ENCODE measurements at regions not wholly inside any gene's neighbourhood (a gene's known extent, or its start where the extent isn't known, plus 50 kb on each side); places are given as distances from the start of the nearest gene placed in this dataset.
A peak's percentile ranks its signal among the peaks of the same experiment; 100 is the strongest.

GRCh38 chr2:23128684-23129292 is 256.2 kb upstream of the KLHL29 start:
- no peak for DNase-seq

GRCh38 chr2:23131066-23131575 is 253.9 kb upstream of the KLHL29 start:
- no peak for DNase-seq

GRCh38 chr2:23132000-23132399 is 253.0 kb upstream of the KLHL29 start:
- DNase-seq, result no peak

- DNase-seq, result no peak
Observed at GRCh38 chr2:23132823-23133595, 252.0 kb upstream of the KLHL29 start.

- DNase-seq, result no peak
Observed at GRCh38 chr2:23134726-23135125, 250.3 kb upstream of the KLHL29 start.

GRCh38 chr2:23135481-23136100 is 249.4 kb upstream of the KLHL29 start:
- peak; percentile 86 for DNase-seq

- DNase-seq, result peak; percentile 36
Observed at GRCh38 chr2:23137166-23137565, 247.8 kb upstream of the KLHL29 start.

GRCh38 chr2:23138701-23139100 is 246.3 kb upstream of the KLHL29 start:
- DNase-seq, result no peak

- DNase-seq, result no peak
Observed at GRCh38 chr2:23145460-23145859, 239.5 kb upstream of the KLHL29 start.

- no peak for DNase-seq
Observed at GRCh38 chr2:23146011-23146410, 239.0 kb upstream of the KLHL29 start.

GRCh38 chr2:23148342-23148741 is 236.6 kb upstream of the KLHL29 start:
- no peak for DNase-seq

GRCh38 chr2:23149777-23150176 is 235.2 kb upstream of the KLHL29 start:
- no peak for DNase-seq

- no peak for DNase-seq
Observed at GRCh38 chr2:23153484-23153883, 231.5 kb upstream of the KLHL29 start.

GRCh38 chr2:23155022-23155421 is 230.0 kb upstream of the KLHL29 start:
- DNase-seq, result no peak

- no peak for DNase-seq
Observed at GRCh38 chr2:23157812-23158211, 227.2 kb upstream of the KLHL29 start.

GRCh38 chr2:23158306-23158705 is 226.7 kb upstream of the KLHL29 start:
- no peak for DNase-seq

GRCh38 chr2:23159746-23160405 is 225.1 kb upstream of the KLHL29 start:
- no peak for DNase-seq

GRCh38 chr2:23164173-23164572 is 220.8 kb upstream of the KLHL29 start:
- no peak for DNase-seq

- no peak for DNase-seq
Observed at GRCh38 chr2:23169896-23170295, 215.1 kb upstream of the KLHL29 start.

- no peak for DNase-seq
Observed at GRCh38 chr2:23171108-23171507, 213.9 kb upstream of the KLHL29 start.

- DNase-seq, result no peak
Observed at GRCh38 chr2:23178396-23178795, 206.6 kb upstream of the KLHL29 start.

- peak; percentile 23 for DNase-seq
Observed at GRCh38 chr2:23183733-23184132, 201.2 kb upstream of the KLHL29 start.

- DNase-seq, result peak; percentile 30
Observed at GRCh38 chr2:23198316-23199114, 186.5 kb upstream of the KLHL29 start.
